NCI-H2081 (cell line): ENCODE measurements at regions not wholly inside any gene's neighbourhood (a gene's known extent, or its start where the extent isn't known, plus 50 kb on each side); places are given as distances from the start of the nearest gene placed in this dataset.
"Not testable (repeated sequence)": the region's sequence is repeated elsewhere in the genome, so short reads cannot be mapped to it uniquely, and the experiment has no call there.

Experiments used
- DNase-seq, 2 experiments: peaks; one replicate each; lab custom pipeline; 2025; lab: John Stamatoyannopoulos, UW

GRCh38 chr2:88802026-88802425 is 110.6 kb downstream of the RPIA start:
- DNase-seq, result not testable (repeated sequence)

- DNase-seq, result no peak
Observed at GRCh38 chr2:88807237-88807962, 115.9 kb downstream of the RPIA start.

- DNase-seq, result no peak
Observed at GRCh38 chr2:88808083-88808482, 116.6 kb downstream of the RPIA start.

- DNase-seq, result no peak
Observed at GRCh38 chr2:88808652-88809051, 117.2 kb downstream of the RPIA start.

GRCh38 chr2:88809216-88809615 is 117.7 kb downstream of the RPIA start:
- DNase-seq, result no peak

GRCh38 chr2:88810017-88810416 is 118.5 kb downstream of the RPIA start:
- peak in 1 of 2 experiments; percentile 25 for DNase-seq

- no peak for DNase-seq
Observed at GRCh38 chr2:88810488-88810887, 119.0 kb downstream of the RPIA start.

- DNase-seq, result no peak
Observed at GRCh38 chr2:88811233-88811632, 119.8 kb downstream of the RPIA start.

GRCh38 chr2:88811681-88812080 is 120.2 kb downstream of the RPIA start:
- no peak for DNase-seq

GRCh38 chr2:88813612-88814011 is 122.1 kb downstream of the RPIA start:
- no peak for DNase-seq

GRCh38 chr2:88815282-88815681 is 123.8 kb downstream of the RPIA start:
- no peak for DNase-seq

- no peak for DNase-seq
Observed at GRCh38 chr2:88815697-88816096, 124.2 kb downstream of the RPIA start.

- no peak for DNase-seq
Observed at GRCh38 chr2:88818381-88818780, 126.9 kb downstream of the RPIA start.

- DNase-seq, result no peak
Observed at GRCh38 chr2:88824951-88825350, 133.5 kb downstream of the RPIA start.

- DNase-seq, result no peak
Observed at GRCh38 chr2:88826399-88826798, 134.9 kb downstream of the RPIA start.

- DNase-seq, result no peak
Observed at GRCh38 chr2:88827821-88828220, 136.3 kb downstream of the RPIA start.

GRCh38 chr2:88828397-88829137 is 137.1 kb downstream of the RPIA start:
- DNase-seq, result peak; percentile 19 to 56

- DNase-seq, result peak in 1 of 2 experiments; percentile 31
Observed at GRCh38 chr2:88829607-88830463, 138.4 kb downstream of the RPIA start.

- DNase-seq, result no peak
Observed at GRCh38 chr2:88831071-88831791, 139.8 kb downstream of the RPIA start.

- DNase-seq, result no peak
Observed at GRCh38 chr2:88831792-88832248, 140.3 kb downstream of the RPIA start.

GRCh38 chr2:88832311-88832991 is 141.0 kb downstream of the RPIA start:
- no peak for DNase-seq
